ENCODE measurements at regions not wholly inside any gene's neighbourhood (a gene's known extent, or its start where the extent isn't known, plus 50 kb on each side); places are given as distances from the start of the nearest gene placed in this dataset.

DNA sequence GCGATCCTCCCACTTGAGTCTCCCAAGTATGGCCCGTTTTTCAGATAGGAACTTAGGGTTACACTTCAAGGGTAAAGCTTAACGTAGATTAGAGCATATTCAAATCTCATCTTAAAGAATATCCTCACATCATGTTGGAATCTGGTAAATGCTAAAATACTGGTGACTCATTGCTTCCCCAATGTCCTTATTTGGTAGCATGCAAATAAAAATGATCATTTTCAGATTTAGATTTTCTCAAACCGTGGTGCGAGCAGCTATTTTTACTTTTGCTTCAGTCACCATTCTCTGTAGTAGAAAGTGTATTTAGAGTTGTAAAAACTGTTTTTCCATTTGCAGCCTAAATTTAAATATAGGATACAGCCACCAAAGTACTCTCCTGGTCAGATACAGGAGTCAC is 101.5 kb upstream of the MAML3 start:
- H3K4me3 ChIP-seq (ENCODE audit: low read length), result no peak overlapping the region
- TF ChIP-seq, protein P1, sequence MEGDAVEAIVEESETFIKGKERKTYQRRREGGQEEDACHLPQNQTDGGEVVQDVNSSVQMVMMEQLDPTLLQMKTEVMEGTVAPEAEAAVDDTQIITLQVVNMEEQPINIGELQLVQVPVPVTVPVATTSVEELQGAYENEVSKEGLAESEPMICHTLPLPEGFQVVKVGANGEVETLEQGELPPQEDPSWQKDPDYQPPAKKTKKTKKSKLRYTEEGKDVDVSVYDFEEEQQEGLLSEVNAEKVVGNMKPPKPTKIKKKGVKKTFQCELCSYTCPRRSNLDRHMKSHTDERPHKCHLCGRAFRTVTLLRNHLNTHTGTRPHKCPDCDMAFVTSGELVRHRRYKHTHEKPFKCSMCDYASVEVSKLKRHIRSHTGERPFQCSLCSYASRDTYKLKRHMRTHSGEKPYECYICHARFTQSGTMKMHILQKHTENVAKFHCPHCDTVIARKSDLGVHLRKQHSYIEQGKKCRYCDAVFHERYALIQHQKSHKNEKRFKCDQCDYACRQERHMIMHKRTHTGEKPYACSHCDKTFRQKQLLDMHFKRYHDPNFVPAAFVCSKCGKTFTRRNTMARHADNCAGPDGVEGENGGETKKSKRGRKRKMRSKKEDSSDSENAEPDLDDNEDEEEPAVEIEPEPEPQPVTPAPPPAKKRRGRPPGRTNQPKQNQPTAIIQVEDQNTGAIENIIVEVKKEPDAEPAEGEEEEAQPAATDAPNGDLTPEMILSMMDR (conservative IDR thresholded peaks at IDR 0.05; ENCODE audit: low read depth, low read length), result no peak
- no peak for DNase-seq (ENCODE audit: low read depth)

DNA sequence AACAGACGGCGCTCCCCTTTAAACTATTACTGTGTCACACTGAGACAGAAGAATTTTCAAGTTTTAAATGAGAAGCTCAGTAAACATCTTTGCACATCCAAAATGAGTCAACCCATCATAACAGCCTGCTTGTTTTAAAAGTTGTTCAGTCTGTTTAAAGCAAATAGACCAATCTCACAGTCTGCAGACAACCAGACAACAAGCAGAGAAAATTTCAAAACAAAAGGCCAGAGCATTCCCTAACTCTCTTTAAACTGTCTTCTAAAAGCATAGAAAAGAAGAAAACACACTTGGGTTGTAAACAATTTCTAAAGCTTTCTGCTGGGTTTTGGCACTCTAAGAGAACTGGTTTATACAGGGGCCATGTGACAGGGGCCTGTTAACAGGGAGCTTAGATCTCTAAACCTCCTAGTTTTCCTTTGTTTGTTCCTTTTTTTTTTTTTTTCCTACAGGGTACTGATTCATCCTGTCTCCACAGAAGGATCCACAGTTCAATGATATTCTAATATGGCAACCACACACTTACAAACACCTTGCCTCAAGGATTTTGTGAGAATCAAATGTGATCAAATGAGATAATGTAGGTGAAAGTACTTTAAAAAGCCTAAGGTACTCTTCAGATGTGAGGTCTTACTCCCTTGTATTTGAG is 100.8 kb upstream of the MAML3 start:
- DNase-seq (ENCODE audit: low read depth), result no peak
- TF ChIP-seq, protein P1 (conservative IDR thresholded peaks at IDR 0.05; ENCODE audit: low read depth, low read length), result no peak

DNA sequence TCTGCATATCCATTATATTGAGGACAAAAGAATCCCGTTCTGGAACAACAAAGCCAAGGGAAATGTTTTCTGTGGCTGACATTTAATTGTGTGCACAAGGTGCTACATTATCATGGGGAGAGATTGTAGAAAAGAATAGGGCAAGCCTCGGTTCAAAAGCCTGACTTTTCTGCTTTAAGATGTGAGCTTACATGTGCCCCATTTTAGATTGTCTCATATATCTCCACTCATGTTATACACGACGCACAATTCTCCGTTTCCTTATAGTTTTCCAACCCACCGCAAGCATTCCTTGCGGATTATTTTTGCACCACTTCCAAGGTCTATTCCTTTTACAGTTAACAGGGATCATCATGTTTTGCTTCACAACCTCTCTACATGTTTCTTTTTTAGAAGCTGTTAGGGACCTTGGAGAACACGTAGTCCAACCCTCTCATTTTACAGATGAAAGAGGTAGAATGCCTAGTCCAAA is 99.6 kb upstream of the MAML3 start:
- H3K4me3 ChIP-seq (ENCODE audit: low read length), result peak overlapping the region; percentile 9
- TF ChIP-seq, protein P1 (conservative IDR thresholded peaks at IDR 0.05; ENCODE audit: low read depth, low read length), result no peak
- no peak for DNase-seq (ENCODE audit: low read depth)

More for the DNA sequence above, 100.8 kb upstream of the MAML3 start:
- no peak overlapping the region for H3K4me3 ChIP-seq (ENCODE audit: low read length)

DNA sequence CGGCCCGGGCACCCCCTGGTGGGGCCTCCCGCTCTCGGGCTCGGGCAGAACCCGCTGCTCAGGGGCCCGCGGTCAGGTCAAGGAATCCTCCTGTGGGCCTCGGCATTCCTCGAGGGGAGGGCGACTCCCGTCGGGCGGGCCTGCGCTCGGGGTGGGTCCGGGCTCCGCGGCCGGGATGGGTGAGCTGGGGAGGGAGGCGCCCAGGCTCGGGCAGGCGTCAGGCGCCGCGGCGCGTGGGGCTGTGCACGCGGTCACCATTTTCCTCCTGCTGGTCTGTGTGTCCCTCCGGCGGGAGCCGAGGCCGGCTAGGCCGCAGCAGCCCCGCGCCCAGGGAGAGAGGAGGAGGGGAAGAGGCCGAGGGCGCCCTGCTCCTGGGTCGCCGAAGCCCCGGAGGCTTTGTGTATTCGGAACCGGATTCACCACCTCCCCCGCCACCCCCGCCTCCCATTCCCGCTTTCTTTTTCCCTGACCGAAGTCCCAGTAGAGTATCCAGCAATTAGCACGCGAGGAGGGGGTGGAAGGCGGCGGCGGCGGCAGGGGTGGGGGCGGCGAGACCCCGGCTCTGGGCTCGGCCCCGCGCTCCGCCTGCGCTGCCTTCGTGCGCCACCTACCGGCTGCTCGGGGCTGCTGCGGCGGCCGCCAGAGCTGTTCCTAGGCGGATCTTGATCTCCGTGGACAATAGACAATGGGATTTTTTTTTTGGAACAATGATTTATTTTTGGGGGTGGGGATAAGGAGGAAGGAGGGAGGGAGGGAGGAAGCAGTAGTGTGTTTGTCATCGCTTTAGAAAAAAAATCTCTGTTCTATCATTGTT is 99.0 kb upstream of the MAML3 start:
- TF ChIP-seq, protein P1 (conservative IDR thresholded peaks at IDR 0.05; ENCODE audit: low read depth, low read length), result peak; percentile 73
- no peak for DNase-seq (ENCODE audit: low read depth)
- H3K4me3 ChIP-seq (ENCODE audit: low read length), result peak overlapping the region; percentile 55

DNA sequence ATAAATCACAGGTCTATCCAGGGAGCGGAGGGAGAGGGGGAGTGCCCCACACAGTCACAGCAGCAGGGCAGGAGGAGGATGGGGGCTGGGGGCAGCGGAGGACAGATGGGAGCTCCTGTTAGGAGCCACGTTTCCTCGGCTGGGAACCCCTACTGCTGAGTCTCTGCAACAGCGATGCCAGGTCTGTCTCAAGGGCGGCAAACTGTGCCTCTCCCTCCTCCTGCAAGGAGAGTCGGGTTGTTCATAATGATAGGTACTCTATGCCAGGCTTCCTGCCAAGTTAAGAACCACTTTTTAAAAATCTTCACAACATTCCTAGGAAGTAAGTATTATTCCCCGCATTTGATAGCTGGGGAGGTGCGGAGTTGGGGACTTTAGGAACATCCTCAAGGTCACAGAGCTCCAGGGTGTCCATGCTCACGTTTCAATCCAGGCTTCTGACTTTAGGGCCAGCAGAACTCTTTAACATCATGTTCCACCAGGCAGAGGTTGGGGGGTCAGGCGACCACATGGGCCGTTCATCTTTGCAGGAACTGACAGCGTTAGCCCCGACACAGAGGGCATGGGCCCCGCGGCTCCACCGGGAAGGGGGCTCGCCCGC is 98.3 kb upstream of the MAML3 start:
- no peak for DNase-seq (ENCODE audit: low read depth)
- H3K4me3 ChIP-seq (ENCODE audit: low read length), result peak overlapping the region; percentile 55
- TF ChIP-seq, protein P1 (conservative IDR thresholded peaks at IDR 0.05; ENCODE audit: low read depth, low read length), result no peak

DNA sequence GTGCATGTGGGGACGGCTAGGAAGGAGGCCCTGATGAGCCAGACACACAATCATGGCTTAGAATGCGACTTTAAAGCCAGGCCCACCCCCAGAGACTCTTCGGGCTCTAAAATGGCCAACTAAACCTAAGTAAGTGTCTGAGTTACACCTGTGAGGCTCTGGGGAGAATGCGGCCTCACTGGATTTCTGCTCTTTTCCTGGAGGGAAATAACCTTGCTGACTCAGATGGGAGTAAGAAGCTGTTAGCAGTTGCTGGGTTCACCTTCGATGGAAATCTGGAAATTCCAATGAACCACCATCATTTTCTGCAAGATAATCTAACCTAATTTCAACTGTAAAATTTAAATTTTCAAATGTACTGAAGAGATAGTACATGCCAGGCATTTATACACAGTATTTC is 97.6 kb upstream of the MAML3 start:
- TF ChIP-seq, protein P1 (conservative IDR thresholded peaks at IDR 0.05; ENCODE audit: low read depth, low read length), result no peak
- no peak overlapping the region for H3K4me3 ChIP-seq (ENCODE audit: low read length)
- DNase-seq (ENCODE audit: low read depth), result no peak
